ENCODE measurements at regions not wholly inside any gene's neighbourhood (a gene's known extent, or its start where the extent isn't known, plus 50 kb on each side); places are given as distances from the start of the nearest gene placed in this dataset.
A peak's percentile ranks its signal among the peaks of the same experiment; 100 is the strongest.

DNA sequence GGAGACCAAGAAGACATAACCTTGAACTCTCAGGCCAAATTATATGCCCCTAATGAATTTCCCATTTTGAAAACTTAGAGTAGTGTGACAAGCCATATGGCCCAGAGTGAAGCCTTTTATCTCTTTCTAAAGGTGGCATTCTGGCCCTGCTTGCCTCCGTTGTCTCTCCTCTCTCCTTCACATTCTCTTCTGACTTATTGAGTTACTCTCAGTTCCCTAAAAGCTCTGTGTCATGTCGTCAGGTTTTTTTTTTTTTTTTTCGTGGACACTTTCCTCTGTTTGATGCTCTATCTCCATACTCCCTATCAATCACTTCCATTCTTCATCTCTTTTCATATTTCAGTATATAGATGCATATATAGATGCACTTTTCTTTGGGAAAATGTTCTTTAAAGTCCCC lies 128.1 kb upstream of the RPRM start:
- Histone ChIP-seq H3K4me3 (ENCODE audit: low read length) (no peak overlapping the region), H3K4me1 (ENCODE audit: control insufficient read depth, insufficient read depth, low read length) (no peaks in the 10 kb centered on the region), H3K9me3 (replicated peaks; ENCODE audit: control insufficient read depth, low read depth, low read length) (no peaks in the 10 kb centered on the region), H3K27ac (ENCODE audit: low read length) (no peak overlapping the region), H3K36me3 (ENCODE audit: control insufficient read depth, insufficient read depth, low read length) (no peaks in the 10 kb centered on the region), H3K27me3 (ENCODE audit: control insufficient read depth, insufficient read depth, low read length) (no peaks in the 10 kb centered on the region)
- DNase-seq: no peak
- WGBS (ENCODE audit: insufficient coverage): 71% methylated on average over 1 of the region's 3 CpGs

DNA sequence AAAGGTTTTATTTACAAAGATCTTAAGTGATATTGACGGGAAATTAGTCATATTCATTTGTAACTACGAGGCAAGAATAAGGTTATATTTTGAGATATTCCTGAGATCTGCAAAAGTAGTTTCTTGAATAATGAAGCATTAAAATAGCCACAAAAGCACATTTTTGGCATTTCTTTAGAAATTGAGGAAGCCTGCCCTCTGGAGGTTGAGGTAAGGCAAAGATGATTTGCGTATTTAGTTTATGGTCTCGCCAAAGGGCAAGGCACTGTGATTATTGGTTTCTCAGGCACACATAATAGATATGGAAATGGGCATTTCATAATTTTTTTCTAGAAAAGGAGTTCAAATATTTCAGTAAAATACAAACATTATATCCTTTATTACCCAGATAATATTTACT lies 143.7 kb upstream of the RPRM start:
- H3K27me3 ChIP-seq (ENCODE audit: control insufficient read depth, insufficient read depth, low read length): no peaks in the 10 kb centered on the region
- no peaks in the 10 kb centered on the region for H3K36me3 ChIP-seq (ENCODE audit: control insufficient read depth, insufficient read depth, low read length)
- DNase-seq: no peak
- H3K9me3 ChIP-seq (replicated peaks; ENCODE audit: control insufficient read depth, low read depth, low read length): peaks cover 2% of the 10 kb centered on the region
- WGBS (ENCODE audit: insufficient coverage): no CpG with 5 or more reads among the region's 4 CpGs
- no peaks in the 10 kb centered on the region for H3K4me1 ChIP-seq (ENCODE audit: control insufficient read depth, insufficient read depth, low read length)
- no peak overlapping the region for H3K4me3 ChIP-seq (ENCODE audit: low read length)
- no peak overlapping the region for H3K27ac ChIP-seq (ENCODE audit: low read length)

DNA sequence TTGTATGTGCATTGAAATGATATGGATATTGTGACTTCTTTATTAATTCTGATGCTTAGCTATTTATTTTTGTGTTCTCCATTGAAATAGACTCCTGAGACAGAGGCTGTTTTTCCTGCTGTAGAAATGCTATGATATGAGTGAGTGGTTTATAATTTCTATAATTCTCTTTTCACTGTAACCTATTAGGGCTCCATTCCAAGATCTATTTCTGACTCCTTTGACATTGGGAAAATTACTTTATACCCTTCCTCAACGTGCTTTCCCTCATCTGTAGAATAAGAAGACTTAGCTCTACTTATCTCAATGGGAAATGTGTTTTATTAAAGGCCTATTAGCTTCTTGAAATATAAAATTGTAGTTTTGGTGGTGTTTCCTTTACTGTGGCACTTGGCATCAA lies 144.5 kb upstream of the RPRM start:
- Histone ChIP-seq H3K4me3 (ENCODE audit: low read length) (no peak overlapping the region), H3K9me3 (replicated peaks; ENCODE audit: control insufficient read depth, low read depth, low read length) (peaks cover 2% of the 10 kb centered on the region), H3K4me1 (ENCODE audit: control insufficient read depth, insufficient read depth, low read length) (no peaks in the 10 kb centered on the region), H3K27ac (ENCODE audit: low read length) (no peak overlapping the region), H3K27me3 (ENCODE audit: control insufficient read depth, insufficient read depth, low read length) (no peaks in the 10 kb centered on the region), H3K36me3 (ENCODE audit: control insufficient read depth, insufficient read depth, low read length) (no peaks in the 10 kb centered on the region)
- no peak for DNase-seq
- WGBS (ENCODE audit: insufficient coverage): no CpG with 5 or more reads among the region's 1 CpG

DNA sequence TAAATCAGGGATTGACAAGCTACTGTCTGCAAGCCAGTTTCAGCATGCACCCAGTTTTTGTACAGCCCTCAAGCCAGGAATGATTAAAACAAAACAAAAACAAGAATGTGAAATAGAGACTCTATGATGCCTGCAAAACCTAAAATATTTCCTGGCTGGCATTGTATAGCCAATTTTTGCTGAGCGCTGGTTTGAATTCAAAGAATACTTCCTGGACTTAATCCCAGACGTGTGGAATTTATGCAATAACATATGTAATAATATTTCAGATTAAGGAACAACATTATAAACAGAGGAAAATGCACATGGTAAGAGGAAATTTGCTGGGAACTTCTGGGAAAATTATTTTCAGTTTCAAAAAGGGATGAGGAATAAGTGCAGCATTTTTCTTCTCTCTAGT lies 148.1 kb upstream of the RPRM start:
- H3K27me3 ChIP-seq (ENCODE audit: control insufficient read depth, insufficient read depth, low read length): no peaks in the 10 kb centered on the region
- no CpG with 5 or more reads among the region's 2 CpGs for WGBS (ENCODE audit: insufficient coverage)

DNA sequence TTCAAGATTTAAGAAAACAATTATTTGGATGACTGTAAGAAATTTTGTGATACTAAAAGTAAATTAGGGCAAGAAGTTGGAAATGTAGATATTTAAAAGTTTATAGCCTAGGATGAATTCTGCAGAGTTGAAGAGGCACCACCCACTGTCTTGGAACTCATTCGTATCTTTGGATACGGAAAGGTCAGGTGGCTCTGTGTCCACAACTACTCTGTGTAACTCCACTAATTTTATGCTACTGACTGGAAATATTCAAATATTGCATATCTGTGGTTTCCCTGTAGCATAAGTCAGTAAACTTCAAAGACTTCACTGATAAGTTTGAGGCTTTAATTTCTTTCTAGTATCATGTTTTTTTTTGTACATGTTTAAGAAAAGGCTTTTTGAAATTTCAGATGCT lies 156.9 kb upstream of the RPRM start:
- no peaks in the 10 kb centered on the region for H3K9me3 ChIP-seq (replicated peaks; ENCODE audit: control insufficient read depth, low read depth, low read length)
- H3K4me3 ChIP-seq (ENCODE audit: low read length): no peak overlapping the region
- no peaks in the 10 kb centered on the region for H3K36me3 ChIP-seq (ENCODE audit: control insufficient read depth, insufficient read depth, low read length)
- H3K27me3 ChIP-seq (ENCODE audit: control insufficient read depth, insufficient read depth, low read length): no peaks in the 10 kb centered on the region
- no peak for DNase-seq
- no peaks in the 10 kb centered on the region for H3K4me1 ChIP-seq (ENCODE audit: control insufficient read depth, insufficient read depth, low read length)
- no peak overlapping the region for H3K27ac ChIP-seq (ENCODE audit: low read length)
- WGBS (ENCODE audit: insufficient coverage): no CpG with 5 or more reads among the region's 2 CpGs

More for the DNA sequence above, 148.1 kb upstream of the RPRM start:
- no peaks in the 10 kb centered on the region for H3K9me3 ChIP-seq (replicated peaks; ENCODE audit: control insufficient read depth, low read depth, low read length)
- H3K27ac ChIP-seq (ENCODE audit: low read length): no peak overlapping the region
- H3K36me3 ChIP-seq (ENCODE audit: control insufficient read depth, insufficient read depth, low read length): no peaks in the 10 kb centered on the region
- no peak overlapping the region for H3K4me3 ChIP-seq (ENCODE audit: low read length)
- no peaks in the 10 kb centered on the region for H3K4me1 ChIP-seq (ENCODE audit: control insufficient read depth, insufficient read depth, low read length)
- DNase-seq: peak; percentile 13

DNA sequence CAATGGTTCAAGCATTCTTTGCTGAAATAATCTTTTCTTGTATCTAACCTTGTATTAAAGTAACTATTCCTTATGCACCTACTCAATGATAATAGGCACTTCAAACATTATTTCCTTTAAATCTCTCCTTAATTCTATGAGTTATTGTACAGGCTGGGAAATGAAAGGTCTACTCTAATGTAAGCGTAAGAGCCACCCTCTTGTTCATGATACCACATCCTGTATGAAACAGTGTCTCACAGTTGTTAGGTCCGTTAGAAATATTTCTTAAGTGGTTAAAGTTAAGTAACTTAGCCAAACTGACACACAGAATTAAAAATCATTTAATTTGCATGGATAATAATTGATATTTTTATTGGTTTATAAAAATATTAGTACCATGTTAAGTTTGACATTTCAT lies 162.5 kb upstream of the RPRM start:
- H3K27me3 ChIP-seq (ENCODE audit: control insufficient read depth, insufficient read depth, low read length): no peaks in the 10 kb centered on the region
- no peak overlapping the region for H3K27ac ChIP-seq (ENCODE audit: low read length)
- H3K4me1 ChIP-seq (ENCODE audit: control insufficient read depth, insufficient read depth, low read length): no peaks in the 10 kb centered on the region
- no peaks in the 10 kb centered on the region for H3K9me3 ChIP-seq (replicated peaks; ENCODE audit: control insufficient read depth, low read depth, low read length)
- no CpG with 5 or more reads among the region's 2 CpGs for WGBS (ENCODE audit: insufficient coverage)
- DNase-seq: no peak
- no peaks in the 10 kb centered on the region for H3K36me3 ChIP-seq (ENCODE audit: control insufficient read depth, insufficient read depth, low read length)
- no peak overlapping the region for H3K4me3 ChIP-seq (ENCODE audit: low read length)

DNA sequence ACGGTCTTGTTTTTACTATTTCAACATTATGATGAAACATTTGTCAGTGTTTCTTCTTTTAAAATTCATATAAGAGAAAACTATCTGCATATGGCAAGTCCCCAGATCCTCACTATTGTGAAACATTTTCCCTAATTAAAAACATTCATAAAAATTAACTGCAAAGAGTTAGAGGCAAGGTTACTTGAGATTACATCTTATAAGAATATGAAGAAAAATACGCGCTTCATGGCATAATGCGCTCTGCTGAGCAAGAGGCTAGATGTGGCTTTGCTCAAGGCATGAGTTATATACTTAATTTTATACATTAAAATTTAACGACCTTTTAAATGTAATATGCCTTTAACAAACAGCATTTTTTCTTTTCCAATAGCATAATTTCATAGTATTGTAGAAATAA lies 166.4 kb upstream of the RPRM start:
- no peaks in the 10 kb centered on the region for H3K4me1 ChIP-seq (ENCODE audit: control insufficient read depth, insufficient read depth, low read length)
- no peak overlapping the region for H3K4me3 ChIP-seq (ENCODE audit: low read length)
- H3K36me3 ChIP-seq (ENCODE audit: control insufficient read depth, insufficient read depth, low read length): no peaks in the 10 kb centered on the region
- no peak for DNase-seq
- no peaks in the 10 kb centered on the region for H3K9me3 ChIP-seq (replicated peaks; ENCODE audit: control insufficient read depth, low read depth, low read length)
- no CpG with 5 or more reads among the region's 5 CpGs for WGBS (ENCODE audit: insufficient coverage)
- no peaks in the 10 kb centered on the region for H3K27me3 ChIP-seq (ENCODE audit: control insufficient read depth, insufficient read depth, low read length)
- H3K27ac ChIP-seq (ENCODE audit: low read length): no peak overlapping the region

DNA sequence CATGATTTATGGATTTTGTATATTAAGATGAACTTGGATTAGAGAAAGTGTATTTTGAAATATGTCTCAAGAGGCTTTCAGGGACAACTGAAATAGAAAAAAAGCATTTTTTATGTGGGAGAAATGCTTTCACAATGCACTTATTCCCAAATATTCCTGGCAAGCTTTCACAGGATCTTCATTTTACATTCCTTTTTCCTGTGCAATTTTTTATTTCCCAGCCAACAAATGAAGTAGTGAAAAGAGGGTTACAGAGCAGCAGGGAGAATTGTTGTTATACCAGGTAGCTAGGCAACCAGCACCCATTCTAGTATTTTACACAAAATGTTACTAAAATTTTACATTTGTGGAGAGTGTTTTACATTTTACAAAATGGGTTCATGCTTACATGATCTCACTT lies 167.0 kb upstream of the RPRM start:
- Histone ChIP-seq H3K27ac (ENCODE audit: low read length) (no peak overlapping the region), H3K4me1 (ENCODE audit: control insufficient read depth, insufficient read depth, low read length) (no peaks in the 10 kb centered on the region), H3K36me3 (ENCODE audit: control insufficient read depth, insufficient read depth, low read length) (no peaks in the 10 kb centered on the region), H3K9me3 (replicated peaks; ENCODE audit: control insufficient read depth, low read depth, low read length) (no peaks in the 10 kb centered on the region), H3K27me3 (ENCODE audit: control insufficient read depth, insufficient read depth, low read length) (no peaks in the 10 kb centered on the region), H3K4me3 (ENCODE audit: low read length) (no peak overlapping the region)
- peak; percentile 87 for DNase-seq

DNA sequence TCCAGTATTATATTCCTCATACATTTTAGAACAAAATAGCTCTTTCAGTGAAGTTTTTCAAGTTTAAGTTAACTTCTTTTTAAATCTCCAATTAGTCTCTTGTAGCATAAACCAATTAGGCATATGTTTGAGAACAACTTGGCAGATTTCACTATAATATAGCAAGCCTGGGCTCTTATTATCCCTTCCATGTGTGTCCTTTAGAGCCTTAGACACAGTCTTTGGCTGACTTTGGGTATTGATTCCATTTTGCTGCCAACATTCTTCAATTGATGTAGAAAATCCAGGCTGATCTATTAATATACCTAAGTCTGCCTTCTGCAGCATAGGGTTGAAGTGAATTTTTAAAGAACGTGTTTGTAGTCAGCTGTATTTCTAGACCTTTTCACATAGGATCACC lies 179.1 kb upstream of the RPRM start:
- WGBS (ENCODE audit: insufficient coverage): no CpG with 5 or more reads among the region's 1 CpG
- Histone ChIP-seq H3K4me3 (ENCODE audit: low read length) (no peak overlapping the region), H3K4me1 (ENCODE audit: control insufficient read depth, insufficient read depth, low read length) (no peaks in the 10 kb centered on the region), H3K36me3 (ENCODE audit: control insufficient read depth, insufficient read depth, low read length) (no peaks in the 10 kb centered on the region), H3K9me3 (replicated peaks; ENCODE audit: control insufficient read depth, low read depth, low read length) (no peaks in the 10 kb centered on the region), H3K27me3 (ENCODE audit: control insufficient read depth, insufficient read depth, low read length) (no peaks in the 10 kb centered on the region), H3K27ac (ENCODE audit: low read length) (no peak overlapping the region)
- no peak for DNase-seq

DNA sequence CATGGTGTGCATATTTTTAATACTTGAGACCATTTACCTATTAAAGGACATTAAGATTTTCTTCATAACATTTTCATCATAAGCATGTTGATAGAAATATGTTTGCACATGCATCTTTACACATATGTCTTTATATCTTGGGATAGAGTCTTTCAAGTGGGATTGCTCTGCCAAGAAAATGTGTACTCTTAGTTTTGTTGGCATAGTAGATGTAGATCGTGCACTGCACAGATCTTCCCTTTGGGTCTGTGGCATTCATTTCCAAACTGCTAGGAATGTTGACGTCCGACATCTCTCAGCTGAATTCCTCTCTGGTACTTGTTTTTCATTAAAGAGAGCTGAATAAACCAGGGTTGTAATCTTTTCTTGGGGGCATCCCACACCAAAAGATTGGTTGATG lies 183.2 kb upstream of the RPRM start:
- no CpG with 5 or more reads among the region's 3 CpGs for WGBS (ENCODE audit: insufficient coverage)
- Histone ChIP-seq H3K9me3 (replicated peaks; ENCODE audit: control insufficient read depth, low read depth, low read length) (peaks cover 10% of the 10 kb centered on the region), H3K36me3 (ENCODE audit: control insufficient read depth, insufficient read depth, low read length) (no peaks in the 10 kb centered on the region), H3K4me3 (ENCODE audit: low read length) (no peak overlapping the region), H3K4me1 (ENCODE audit: control insufficient read depth, insufficient read depth, low read length) (no peaks in the 10 kb centered on the region), H3K27ac (ENCODE audit: low read length) (no peak overlapping the region), H3K27me3 (ENCODE audit: control insufficient read depth, insufficient read depth, low read length) (no peaks in the 10 kb centered on the region)
- DNase-seq: no peak

DNA sequence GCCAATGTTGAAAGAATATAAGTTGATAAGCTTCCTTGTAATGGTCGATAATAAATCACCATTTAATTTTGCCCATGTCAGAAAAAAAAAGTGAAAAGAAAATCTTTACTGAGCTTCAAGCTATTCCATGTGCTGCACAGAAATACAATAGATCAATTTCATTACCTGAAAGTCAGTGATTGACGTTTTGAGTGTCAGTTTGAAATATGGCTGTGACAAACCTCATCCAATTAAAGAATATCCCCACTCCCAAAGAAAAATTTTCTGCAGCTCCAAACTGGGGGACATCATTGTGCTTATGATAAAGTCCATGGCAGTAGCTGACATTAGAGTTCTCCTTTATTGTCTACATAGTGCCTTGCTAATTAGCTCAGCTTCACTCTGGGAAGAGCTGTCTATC lies 184.8 kb upstream of the RPRM start:
- Histone ChIP-seq H3K27ac (ENCODE audit: low read length) (no peak overlapping the region), H3K4me3 (ENCODE audit: low read length) (no peak overlapping the region), H3K27me3 (ENCODE audit: control insufficient read depth, insufficient read depth, low read length) (no peaks in the 10 kb centered on the region), H3K9me3 (replicated peaks; ENCODE audit: control insufficient read depth, low read depth, low read length) (peaks cover 10% of the 10 kb centered on the region), H3K4me1 (ENCODE audit: control insufficient read depth, insufficient read depth, low read length) (no peaks in the 10 kb centered on the region), H3K36me3 (ENCODE audit: control insufficient read depth, insufficient read depth, low read length) (no peaks in the 10 kb centered on the region)
- no CpG with 5 or more reads among the region's 2 CpGs for WGBS (ENCODE audit: insufficient coverage)
- no peak for DNase-seq
